Breast epithelium (tissue), 4 donors: ENCODE measurements at regions not wholly inside any gene's neighbourhood (a gene's known extent, or its start where the extent isn't known, plus 50 kb on each side); places are given as distances from the start of the nearest gene placed in this dataset.

Experiments used
- DNase-seq, 2 donors: peaks; one replicate each; pipeline ENCODE4 v3.0.0-alpha.2; 2019; ENCODE audit warnings: low spot score in 2 of 2
- H3K27ac ChIP-seq, 2 donors: fragments of 200-600 bp; sonication (generic) in 1 of 2; one replicate each; pipeline ENCODE4 v1.5.1; 2016 to 2019; ENCODE audit warnings: mild to moderate bottlenecking in 1 of 2
- H3K27me3 ChIP-seq, 2 donors: fragments of 200-600 bp; sonication (generic) in 1 of 2; one replicate each; pipeline versions ENCODE4 v1.5.1 to v1.6.0; 2017 to 2019; ENCODE audit warnings: control low read depth in 1 of 2, mild to moderate bottlenecking in 1 of 2
- H3K36me3 ChIP-seq: fragments of 200-600 bp; one replicate; pipeline ENCODE4 v1.5.1; 2019
- H3K4me1 ChIP-seq, 2 donors: fragments of 200-600 bp; sonication (generic); one replicate each; pipeline ENCODE4 v1.5.1; 2016 to 2019; ENCODE audit warnings: control low read depth in 1 of 2
- H3K4me3 ChIP-seq, 3 donors: fragments of 200-600 bp; sonication (generic); 1 replicate in 2 of 3; 2 replicates in 1 of 3; pipeline ENCODE4 v1.5.1; 2016 to 2019; ENCODE audit warnings: mild to moderate bottlenecking in 3 of 3, moderate library complexity in 2 of 3
- H3K9me3 ChIP-seq, 2 donors: fragments of 200-600 bp; sonication (generic) in 1 of 2; one replicate each; pipeline ENCODE4 v1.5.1; 2016 to 2019; ENCODE audit warnings: control low read depth in 1 of 2
- CTCF ChIP-seq, 3 donors: fragments of 450-650 bp; IDR thresholded peaks; one replicate each; pipeline ENCODE4 v1.5.1; 2016 to 2017; ENCODE audit warnings: antibody characterized with exemption in 3 of 3, mild to moderate bottlenecking in 3 of 3, moderate library complexity in 3 of 3
- POLR2A ChIP-seq: fragments of 450-650 bp; IDR thresholded peaks from one replicate; pipeline ENCODE4 v1.6.1; 2016; ENCODE audit warnings: antibody characterized with exemption, mild to moderate bottlenecking, moderate library complexity
- POLR2AphosphoS5 ChIP-seq, 3 donors: sonication (generic); formaldehyde crosslinking; IDR thresholded peaks; one replicate each; pipeline ENCODE4 v1.6.1; 2017; ENCODE audit warnings: antibody characterized with exemption in 3 of 3
- intact Hi-C: fragments of 100-400 bp; cut with DNase I; formaldehyde crosslinking; loops from one replicate; pipeline ENCODE4 v1.15.1; 2023; ENCODE audit warnings: low total_unique reads

- Histone ChIP-seq H3K27ac (no peak overlapping the region), H3K4me3 (no peak overlapping the region)
- DNase-seq, result no peak
These were observed 78.7 kb downstream of the CXCL12 start for GRCh38 chr10:44306147-44306710.

GRCh38 chr10:44301781-44302355 lies 83.0 kb downstream of the CXCL12 start:
- no peak for TF ChIP-seq POLR2A
- no peak for TF ChIP-seq POLR2AphosphoS5 (IDR thresholded peaks at IDR 0.05)
- no peak for TF ChIP-seq CTCF (IDR thresholded peaks at IDR 0.05)
- H3K27me3 ChIP-seq, result no peaks in the 10 kb centered on the region
- peak overlapping the region; percentile 43 to 69 for H3K27ac ChIP-seq
- intact Hi-C loops, result no loop called here
- no peak for DNase-seq
- no peaks in the 10 kb centered on the region for H3K9me3 ChIP-seq
- no peak overlapping the region for H3K4me3 ChIP-seq
- H3K36me3 ChIP-seq, result no peaks in the 10 kb centered on the region
- H3K4me1 ChIP-seq, result peaks cover 0 to 4% of the 10 kb centered on the region in 2 donors

More at GRCh38 chr10:44306147-44306710, 78.7 kb downstream of the CXCL12 start:
- Histone ChIP-seq H3K36me3 (no peaks in the 10 kb centered on the region), H3K4me1 (peaks cover 0 to 11% of the 10 kb centered on the region in 2 donors), H3K27me3 (no peaks in the 10 kb centered on the region), H3K9me3 (no peaks in the 10 kb centered on the region)
- intact Hi-C loops, result loop anchor here (2.0 kb wide), 1 partner anchor 75 kb away; no protein-coding TSS in a partner anchor
- TF ChIP-seq POLR2AphosphoS5 (IDR thresholded peaks at IDR 0.05), result no peak
- no peak for TF ChIP-seq POLR2A
- TF ChIP-seq CTCF (IDR thresholded peaks at IDR 0.05), result no peak

DNA sequence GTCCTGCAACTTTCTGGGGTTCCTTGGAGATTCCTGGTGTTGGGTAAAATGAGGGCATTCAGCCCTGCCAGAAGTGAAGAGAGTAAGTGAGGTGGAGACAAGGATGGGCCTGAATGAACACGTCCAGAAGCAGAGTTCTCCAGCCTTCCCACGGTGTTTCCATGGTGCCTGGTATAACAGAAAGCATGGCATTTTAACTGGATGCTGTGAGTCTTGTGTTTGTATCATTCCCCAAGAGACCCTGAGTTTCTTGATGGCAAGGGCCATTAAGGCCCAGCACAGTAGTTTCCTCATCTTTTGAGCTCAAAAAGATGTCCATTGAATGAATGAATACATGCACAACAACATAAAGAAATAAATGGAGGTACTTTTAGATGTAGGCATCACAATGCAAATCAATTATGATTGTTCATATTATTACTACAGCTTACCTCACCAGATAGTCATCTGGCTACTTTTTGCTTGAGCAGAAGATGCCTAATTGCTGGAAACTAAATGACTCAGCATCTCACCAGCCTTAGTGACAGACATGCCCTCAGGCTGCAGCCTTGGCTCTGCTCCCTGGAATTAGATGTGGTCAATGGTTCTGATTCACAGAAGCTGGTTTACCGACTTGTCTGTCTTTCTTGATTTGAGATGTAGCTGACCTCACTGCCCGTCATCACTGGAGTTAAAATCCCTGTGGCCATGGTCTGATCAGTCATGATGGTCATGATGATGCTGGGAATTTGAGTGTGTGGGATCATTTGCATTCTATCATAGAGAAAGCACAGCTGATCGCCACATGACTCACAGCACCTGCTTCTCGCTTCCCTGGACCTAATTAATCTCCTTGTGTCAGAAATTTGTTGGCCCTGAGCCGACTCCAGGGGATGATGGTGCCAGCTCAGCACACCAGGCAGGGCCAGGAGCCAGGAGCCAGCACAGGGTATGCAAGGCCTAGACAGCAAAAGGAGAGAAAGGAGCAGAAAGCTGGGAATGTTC lies 83.9 kb downstream of the CXCL12 start:
- Histone ChIP-seq H3K36me3 (no peaks in the 10 kb centered on the region), H3K4me3 (no peak overlapping the region), H3K27ac (peak overlapping the region; percentile 43 to 69), H3K27me3 (no peaks in the 10 kb centered on the region), H3K4me1 (peaks cover 0 to 4% of the 10 kb centered on the region in 2 donors), H3K9me3 (no peaks in the 10 kb centered on the region)
- intact Hi-C loops, result no loop called here
- TF ChIP-seq CTCF (IDR thresholded peaks at IDR 0.05) (no peak), POLR2A (no peak), POLR2AphosphoS5 (IDR thresholded peaks at IDR 0.05) (no peak)
- DNase-seq, result peak; percentile 86

DNA sequence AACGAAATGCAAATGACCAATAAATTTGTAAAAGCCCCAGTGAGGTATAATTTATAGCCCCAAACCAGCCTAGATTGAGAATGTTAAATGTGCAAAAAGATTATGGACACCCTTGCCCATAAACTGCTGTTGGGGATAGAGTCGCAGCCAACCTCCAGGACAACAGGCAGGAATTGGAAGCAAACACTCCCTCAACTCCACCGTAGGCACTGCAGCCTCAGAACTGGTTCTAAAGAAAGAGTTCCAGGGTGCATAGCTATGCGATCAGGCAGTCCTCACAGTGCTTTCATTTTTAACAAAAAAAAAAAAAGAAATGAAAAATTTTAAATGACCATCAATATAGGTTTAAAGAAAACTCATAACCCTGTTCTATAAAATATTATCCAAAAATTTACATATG lies 86.2 kb downstream of the CXCL12 start:
- Histone ChIP-seq H3K4me3 (no peak overlapping the region), H3K27me3 (no peaks in the 10 kb centered on the region), H3K9me3 (no peaks in the 10 kb centered on the region), H3K4me1 (peaks cover 0 to 8% of the 10 kb centered on the region in 2 donors), H3K27ac (no peak overlapping the region), H3K36me3 (no peaks in the 10 kb centered on the region)
- intact Hi-C loops, result no loop called here
- no peak for TF ChIP-seq POLR2AphosphoS5 (IDR thresholded peaks at IDR 0.05)
- DNase-seq, result no peak

DNA sequence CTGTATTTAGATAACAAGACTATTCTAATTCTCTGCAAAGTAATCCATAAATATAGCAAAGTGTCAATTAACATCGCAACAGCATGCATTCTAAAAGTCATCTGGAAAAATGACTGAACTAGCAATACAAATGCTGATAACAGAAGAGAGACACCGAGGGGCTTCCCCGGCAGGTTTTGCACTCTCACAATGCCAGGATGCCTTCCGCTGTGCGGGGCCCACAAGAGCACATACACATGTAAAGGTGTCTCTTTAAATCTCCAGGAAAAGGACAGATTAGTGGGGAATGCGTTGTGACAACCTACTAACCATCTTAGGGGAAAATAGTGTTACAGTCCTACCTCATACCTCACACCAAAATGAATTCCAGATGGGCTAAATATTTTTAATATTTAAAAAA lies 86.9 kb downstream of the CXCL12 start:
- no peak for DNase-seq
- TF ChIP-seq POLR2A, result no peak
- no peak for TF ChIP-seq POLR2AphosphoS5 (IDR thresholded peaks at IDR 0.05)
- no peak for TF ChIP-seq CTCF (IDR thresholded peaks at IDR 0.05)
- Histone ChIP-seq H3K9me3 (no peaks in the 10 kb centered on the region), H3K4me3 (no peak overlapping the region), H3K27me3 (no peaks in the 10 kb centered on the region), H3K27ac (no peak overlapping the region), H3K36me3 (no peaks in the 10 kb centered on the region), H3K4me1 (peaks cover 3 to 8% of the 10 kb centered on the region in 2 donors)
- intact Hi-C loops, result no loop called here
